C4-2B (cell line): ENCODE measurements at regions not wholly inside any gene's neighbourhood (a gene's known extent, or its start where the extent isn't known, plus 50 kb on each side); places are given as distances from the start of the nearest gene placed in this dataset.

Experiments
- ZFX ChIP-seq: fragments of 450-650 bp; IDR thresholded peaks from 2 replicates; pipeline ENCODE4 v1.6.1; 2017
- TF ChIP-seq, protein P1 (sequence below): fragments of 450-650 bp; conservative IDR thresholded peaks from 2 replicates; pipeline ENCODE4 v1.5.1; 2017; ENCODE audit warnings: mild to moderate bottlenecking

DNA sequence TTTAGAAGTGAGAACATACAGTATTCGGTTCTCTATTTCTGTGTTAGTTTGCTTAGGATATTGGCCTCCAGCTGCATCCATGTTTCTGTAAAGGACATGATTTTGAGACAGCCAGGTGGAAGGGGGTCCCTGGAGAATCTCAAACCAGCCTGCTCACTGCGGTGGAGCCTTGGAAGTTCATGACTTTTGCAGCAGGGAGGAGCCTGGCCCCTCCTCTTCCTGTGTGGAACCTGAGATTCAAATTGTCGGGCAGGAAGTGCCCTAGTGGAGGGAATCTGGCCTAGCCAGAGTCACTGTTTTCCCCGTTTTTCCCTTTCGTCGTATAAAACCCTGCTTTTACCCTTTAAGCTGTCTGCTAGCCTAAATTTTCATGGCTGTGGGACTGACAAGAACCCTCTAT, 762.6 kb downstream of the PCDH18 start:
- TF ChIP-seq, protein P1, sequence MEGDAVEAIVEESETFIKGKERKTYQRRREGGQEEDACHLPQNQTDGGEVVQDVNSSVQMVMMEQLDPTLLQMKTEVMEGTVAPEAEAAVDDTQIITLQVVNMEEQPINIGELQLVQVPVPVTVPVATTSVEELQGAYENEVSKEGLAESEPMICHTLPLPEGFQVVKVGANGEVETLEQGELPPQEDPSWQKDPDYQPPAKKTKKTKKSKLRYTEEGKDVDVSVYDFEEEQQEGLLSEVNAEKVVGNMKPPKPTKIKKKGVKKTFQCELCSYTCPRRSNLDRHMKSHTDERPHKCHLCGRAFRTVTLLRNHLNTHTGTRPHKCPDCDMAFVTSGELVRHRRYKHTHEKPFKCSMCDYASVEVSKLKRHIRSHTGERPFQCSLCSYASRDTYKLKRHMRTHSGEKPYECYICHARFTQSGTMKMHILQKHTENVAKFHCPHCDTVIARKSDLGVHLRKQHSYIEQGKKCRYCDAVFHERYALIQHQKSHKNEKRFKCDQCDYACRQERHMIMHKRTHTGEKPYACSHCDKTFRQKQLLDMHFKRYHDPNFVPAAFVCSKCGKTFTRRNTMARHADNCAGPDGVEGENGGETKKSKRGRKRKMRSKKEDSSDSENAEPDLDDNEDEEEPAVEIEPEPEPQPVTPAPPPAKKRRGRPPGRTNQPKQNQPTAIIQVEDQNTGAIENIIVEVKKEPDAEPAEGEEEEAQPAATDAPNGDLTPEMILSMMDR: no peak
- TF ChIP-seq ZFX: no peak
